ENCODE measurements at regions not wholly inside any gene's neighbourhood (a gene's known extent, or its start where the extent isn't known, plus 50 kb on each side); places are given as distances from the start of the nearest gene placed in this dataset.
A peak's percentile ranks its signal among the peaks of the same experiment; 100 is the strongest.

GRCh38 chr17:33667052-33667509, 374.0 kb upstream of the ASIC2 start:
- no peaks in the 10 kb centered on the region for H3K9me3 ChIP-seq (ENCODE audit: control insufficient read depth, low read length, poor library complexity, severe bottlenecking)
- peak overlapping the region; percentile 67 for H3K27ac Mint-ChIP-seq
- DNase-seq, result peak in 2 of 3 donors; percentile 6 to 32
- peaks cover 14% of the 10 kb centered on the region for H3K4me1 Mint-ChIP-seq
- H3K27me3 Mint-ChIP-seq, result peaks cover 24% of the 10 kb centered on the region
- ATAC-seq, result peak; percentile 89
- H3K36me3 Mint-ChIP-seq (ENCODE audit: low read depth), result peaks cover 2% of the 10 kb centered on the region
- H3K4me3 Mint-ChIP-seq, result peak overlapping the region; percentile 81

GRCh38 chr17:33667671-33668070, 374.6 kb upstream of the ASIC2 start:
- Mint-ChIP-seq H3K27me3 (peaks cover 28% of the 10 kb centered on the region), H3K4me1 (peaks cover 14% of the 10 kb centered on the region), H3K27ac (peak overlapping the region; percentile 81), H3K4me3 (no peak overlapping the region), H3K36me3 (ENCODE audit: low read depth) (peaks cover 2% of the 10 kb centered on the region)
- DNase-seq (no peak), ATAC-seq (no peak)
- H3K9me3 ChIP-seq (ENCODE audit: control insufficient read depth, low read length, poor library complexity, severe bottlenecking), result no peaks in the 10 kb centered on the region

- H3K9me3 ChIP-seq (ENCODE audit: control insufficient read depth, low read length, poor library complexity, severe bottlenecking), result no peaks in the 10 kb centered on the region
- Mint-ChIP-seq H3K27me3 (peaks cover 29% of the 10 kb centered on the region), H3K4me1 (peaks cover 16% of the 10 kb centered on the region), H3K27ac (peak overlapping the region; percentile 81), H3K4me3 (no peak overlapping the region), H3K36me3 (ENCODE audit: low read depth) (peaks cover 4% of the 10 kb centered on the region)
- ATAC-seq (no peak), DNase-seq (no peak)
These were observed 375.4 kb upstream of the ASIC2 start for GRCh38 chr17:33668516-33668915.

- no peak for DNase-seq
- ATAC-seq, result no peak
- Mint-ChIP-seq H3K4me1 (peaks cover 21% of the 10 kb centered on the region), H3K4me3 (no peak overlapping the region), H3K27ac (no peak overlapping the region), H3K36me3 (ENCODE audit: low read depth) (peaks cover 4% of the 10 kb centered on the region), H3K27me3 (peaks cover 26% of the 10 kb centered on the region)
- H3K9me3 ChIP-seq (ENCODE audit: control insufficient read depth, low read length, poor library complexity, severe bottlenecking), result no peaks in the 10 kb centered on the region
These were observed 378.4 kb upstream of the ASIC2 start for GRCh38 chr17:33671491-33671890.

- H3K9me3 ChIP-seq (ENCODE audit: control insufficient read depth, low read length, poor library complexity, severe bottlenecking), result no peaks in the 10 kb centered on the region
- Mint-ChIP-seq H3K27me3 (peaks cover 32% of the 10 kb centered on the region), H3K27ac (no peak overlapping the region), H3K4me3 (no peak overlapping the region), H3K36me3 (ENCODE audit: low read depth) (peaks cover 8% of the 10 kb centered on the region), H3K4me1 (peaks cover 21% of the 10 kb centered on the region)
- ATAC-seq (peak; percentile 84), DNase-seq (peak in 2 of 3 donors; percentile 22 to 51)
These were observed 381.6 kb upstream of the ASIC2 start for GRCh38 chr17:33674685-33675084.

- H3K36me3 Mint-ChIP-seq (ENCODE audit: low read depth), result peaks cover 6% of the 10 kb centered on the region
- DNase-seq (no peak), ATAC-seq (peak; percentile 77)
- no peaks in the 10 kb centered on the region for H3K9me3 ChIP-seq (ENCODE audit: control insufficient read depth, low read length, poor library complexity, severe bottlenecking)
- peaks cover 21% of the 10 kb centered on the region for H3K4me1 Mint-ChIP-seq
- H3K27me3 Mint-ChIP-seq, result peaks cover 25% of the 10 kb centered on the region
- H3K27ac Mint-ChIP-seq, result no peak overlapping the region
- no peak overlapping the region for H3K4me3 Mint-ChIP-seq
These were observed 383.3 kb upstream of the ASIC2 start for GRCh38 chr17:33676444-33676843.

GRCh38 chr17:33679595-33679994, 386.5 kb upstream of the ASIC2 start:
- no peak overlapping the region for H3K4me3 Mint-ChIP-seq
- peaks cover 3% of the 10 kb centered on the region for H3K36me3 Mint-ChIP-seq (ENCODE audit: low read depth)
- DNase-seq (no peak), ATAC-seq (no peak)
- H3K9me3 ChIP-seq (ENCODE audit: control insufficient read depth, low read length, poor library complexity, severe bottlenecking), result no peaks in the 10 kb centered on the region
- peaks cover 11% of the 10 kb centered on the region for H3K27me3 Mint-ChIP-seq
- no peak overlapping the region for H3K27ac Mint-ChIP-seq
- peaks cover 16% of the 10 kb centered on the region for H3K4me1 Mint-ChIP-seq

GRCh38 chr17:33680472-33680871, 387.4 kb upstream of the ASIC2 start:
- H3K4me3 Mint-ChIP-seq, result no peak overlapping the region
- H3K9me3 ChIP-seq (ENCODE audit: control insufficient read depth, low read length, poor library complexity, severe bottlenecking), result no peaks in the 10 kb centered on the region
- peaks cover 3% of the 10 kb centered on the region for H3K36me3 Mint-ChIP-seq (ENCODE audit: low read depth)
- peaks cover 13% of the 10 kb centered on the region for H3K4me1 Mint-ChIP-seq
- H3K27me3 Mint-ChIP-seq, result peaks cover 11% of the 10 kb centered on the region
- ATAC-seq (no peak), DNase-seq (no peak)
- no peak overlapping the region for H3K27ac Mint-ChIP-seq

- H3K4me1 Mint-ChIP-seq, result peaks cover 1% of the 10 kb centered on the region
- no peak for ATAC-seq
- no peak overlapping the region for H3K4me3 Mint-ChIP-seq
- no peak for DNase-seq
- H3K27me3 Mint-ChIP-seq, result peaks cover 17% of the 10 kb centered on the region
- no peak overlapping the region for H3K27ac Mint-ChIP-seq
- H3K9me3 ChIP-seq (ENCODE audit: control insufficient read depth, low read length, poor library complexity, severe bottlenecking), result no peaks in the 10 kb centered on the region
- peaks cover 3% of the 10 kb centered on the region for H3K36me3 Mint-ChIP-seq (ENCODE audit: low read depth)
These were observed 389.5 kb upstream of the ASIC2 start for GRCh38 chr17:33682599-33682998.

GRCh38 chr17:33684735-33685134, 391.6 kb upstream of the ASIC2 start:
- peaks cover 30% of the 10 kb centered on the region for H3K27me3 Mint-ChIP-seq
- no peaks in the 10 kb centered on the region for H3K36me3 Mint-ChIP-seq (ENCODE audit: low read depth)
- no peak overlapping the region for H3K27ac Mint-ChIP-seq
- no peak overlapping the region for H3K4me3 Mint-ChIP-seq
- no peak for DNase-seq
- no peaks in the 10 kb centered on the region for H3K4me1 Mint-ChIP-seq
- ATAC-seq, result no peak
- no peaks in the 10 kb centered on the region for H3K9me3 ChIP-seq (ENCODE audit: control insufficient read depth, low read length, poor library complexity, severe bottlenecking)

GRCh38 chr17:33686171-33686570, 393.1 kb upstream of the ASIC2 start:
- no peaks in the 10 kb centered on the region for H3K9me3 ChIP-seq (ENCODE audit: control insufficient read depth, low read length, poor library complexity, severe bottlenecking)
- peaks cover 30% of the 10 kb centered on the region for H3K27me3 Mint-ChIP-seq
- no peak overlapping the region for H3K27ac Mint-ChIP-seq
- no peaks in the 10 kb centered on the region for H3K4me1 Mint-ChIP-seq
- H3K4me3 Mint-ChIP-seq, result no peak overlapping the region
- ATAC-seq (no peak), DNase-seq (no peak)
- H3K36me3 Mint-ChIP-seq (ENCODE audit: low read depth), result no peaks in the 10 kb centered on the region

- Mint-ChIP-seq H3K36me3 (ENCODE audit: low read depth) (no peaks in the 10 kb centered on the region), H3K4me3 (no peak overlapping the region), H3K4me1 (no peaks in the 10 kb centered on the region), H3K27ac (no peak overlapping the region), H3K27me3 (peaks cover 39% of the 10 kb centered on the region)
- H3K9me3 ChIP-seq (ENCODE audit: control insufficient read depth, low read length, poor library complexity, severe bottlenecking), result no peaks in the 10 kb centered on the region
- no peak for DNase-seq
- no peak for ATAC-seq
These were observed 394.7 kb upstream of the ASIC2 start for GRCh38 chr17:33687831-33688230.

GRCh38 chr17:33688771-33689170, 395.7 kb upstream of the ASIC2 start:
- DNase-seq (no peak), ATAC-seq (no peak)
- no peak overlapping the region for H3K4me3 Mint-ChIP-seq
- no peaks in the 10 kb centered on the region for H3K36me3 Mint-ChIP-seq (ENCODE audit: low read depth)
- H3K9me3 ChIP-seq (ENCODE audit: control insufficient read depth, low read length, poor library complexity, severe bottlenecking), result no peaks in the 10 kb centered on the region
- no peaks in the 10 kb centered on the region for H3K4me1 Mint-ChIP-seq
- peaks cover 46% of the 10 kb centered on the region for H3K27me3 Mint-ChIP-seq
- H3K27ac Mint-ChIP-seq, result no peak overlapping the region

GRCh38 chr17:33689725-33690124, 396.6 kb upstream of the ASIC2 start:
- Mint-ChIP-seq H3K27me3 (peaks cover 50% of the 10 kb centered on the region), H3K4me1 (no peaks in the 10 kb centered on the region), H3K4me3 (no peak overlapping the region), H3K36me3 (ENCODE audit: low read depth) (no peaks in the 10 kb centered on the region), H3K27ac (no peak overlapping the region)
- no peak for DNase-seq
- H3K9me3 ChIP-seq (ENCODE audit: control insufficient read depth, low read length, poor library complexity, severe bottlenecking), result no peaks in the 10 kb centered on the region
- ATAC-seq, result no peak
